DMS114 treated with DMSO at 0.1 percent for 48 hours (cell line): ENCODE measurements at regions not wholly inside any gene's neighbourhood (a gene's known extent, or its start where the extent isn't known, plus 50 kb on each side); places are given as distances from the start of the nearest gene placed in this dataset.
"Not testable (repeated sequence)": the region's sequence is repeated elsewhere in the genome, so short reads cannot be mapped to it uniquely, and the experiment has no call there.

Source experiments
- DNase-seq: peaks from one replicate; lab custom pipeline; 2025; ENCODE audit not compliant: unreplicated experiment; lab: John Stamatoyannopoulos, UW

DNA sequence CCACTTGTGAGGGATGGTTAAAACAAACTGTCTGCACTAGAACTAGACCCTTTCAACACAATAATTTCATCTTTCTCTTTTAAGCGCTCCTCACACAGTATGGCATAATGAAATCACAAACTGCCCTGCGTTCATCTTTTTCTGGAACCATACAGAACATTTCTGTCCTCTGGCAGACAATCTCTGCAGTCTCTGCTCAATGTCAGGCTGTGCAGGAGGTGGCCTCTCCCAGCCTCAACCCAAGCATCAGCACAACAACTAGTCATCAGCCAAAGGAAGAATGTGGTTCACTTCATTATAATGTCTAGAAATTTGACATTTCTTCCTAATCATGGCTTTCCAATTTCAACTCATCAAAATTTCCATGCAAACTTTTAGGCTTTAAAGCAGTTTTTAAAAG is 125.1 kb upstream of the STARD13 start:
- no peak for DNase-seq

DNA sequence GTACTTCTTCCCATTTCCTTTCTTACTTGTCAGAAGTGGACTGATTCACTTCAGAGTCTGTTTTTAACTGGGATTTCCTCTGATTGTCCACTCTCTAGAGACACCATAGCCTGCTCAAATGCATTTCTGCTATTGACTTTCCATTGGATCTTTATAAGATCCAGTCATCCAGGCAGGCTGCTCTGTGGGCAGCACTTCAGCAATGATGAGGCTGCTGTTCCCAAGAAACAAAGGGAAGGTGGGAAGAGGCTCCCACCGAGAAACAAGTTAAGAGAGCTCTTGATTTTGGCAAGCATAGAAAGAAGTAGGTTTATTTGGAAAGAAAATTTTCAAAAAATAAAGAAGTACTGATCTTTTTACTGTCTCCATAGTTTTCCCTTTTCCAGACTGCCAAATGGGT is 125.8 kb upstream of the STARD13 start:
- no peak for DNase-seq

DNA sequence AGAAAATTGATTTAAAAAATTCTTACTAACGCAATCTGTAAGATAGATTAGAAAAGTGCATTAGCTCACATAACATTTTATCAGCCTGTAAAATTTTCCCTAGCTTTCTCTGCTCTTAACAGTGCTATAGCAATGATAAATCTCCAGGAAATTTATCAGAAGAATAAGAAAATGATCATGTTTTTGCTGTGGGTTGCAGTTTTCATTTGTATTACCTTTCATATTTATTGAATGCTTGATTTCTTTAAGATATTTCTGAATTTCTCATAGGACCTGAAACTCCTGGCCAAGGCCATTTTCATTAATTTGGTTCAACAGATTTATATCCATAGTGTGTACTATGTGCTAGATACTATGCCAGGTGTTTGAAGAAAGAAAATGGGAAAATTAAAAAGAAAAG is 130.3 kb upstream of the STARD13 start:
- DNase-seq: no peak

DNA sequence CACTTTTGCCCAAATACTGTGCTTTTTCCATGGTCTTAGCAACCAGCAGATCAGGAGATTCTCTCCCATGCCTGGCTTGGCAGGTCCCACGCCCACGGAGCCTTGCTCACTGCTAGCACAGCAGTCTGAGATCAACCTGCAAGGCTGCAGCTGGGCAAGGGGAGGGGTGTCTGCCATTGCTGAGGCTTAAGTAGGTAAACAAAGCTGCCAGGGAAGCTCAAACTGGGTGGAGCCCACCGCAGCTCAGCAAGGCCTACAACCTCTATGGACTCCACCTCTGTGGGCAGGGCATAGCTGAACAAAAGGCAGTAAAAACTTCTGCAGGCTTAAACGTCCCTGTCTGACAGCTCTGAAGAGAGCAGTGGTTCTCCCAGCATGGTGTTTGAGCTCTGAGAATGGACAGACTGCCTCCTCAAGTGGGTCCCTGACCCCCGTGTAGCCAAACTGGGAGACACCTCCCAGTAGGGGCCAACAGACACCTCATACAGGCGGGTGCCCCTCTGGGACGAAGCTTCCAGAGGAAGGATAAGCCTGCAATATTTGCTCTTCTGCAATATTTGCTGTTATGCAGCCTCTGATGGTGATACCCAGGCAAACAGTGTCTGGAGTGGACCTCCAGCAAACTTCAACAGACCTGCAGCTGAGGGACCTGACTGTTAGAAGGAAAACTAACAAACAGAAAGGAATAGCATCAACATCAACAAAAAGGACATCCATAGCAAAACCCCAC is 132.8 kb upstream of the STARD13 start:
- not testable (repeated sequence) for DNase-seq

DNA sequence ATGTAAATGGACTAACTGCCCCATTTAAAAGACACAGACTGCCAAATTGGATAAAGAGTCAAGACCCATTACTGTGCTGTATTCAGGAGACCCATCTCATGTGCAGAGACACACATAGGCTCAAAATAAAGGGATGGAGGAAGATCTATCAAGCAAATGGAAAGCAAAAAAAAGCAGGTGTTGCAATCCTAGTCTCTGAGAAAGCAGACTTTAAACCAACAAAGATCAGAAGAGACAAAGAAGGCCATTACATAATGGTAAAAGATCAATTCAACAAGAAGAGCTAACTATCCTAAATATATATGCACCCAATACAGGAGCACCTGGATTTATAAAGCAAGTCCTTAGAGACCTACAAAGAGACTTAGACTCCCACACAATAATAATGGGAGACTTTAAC is 134.6 kb upstream of the STARD13 start:
- DNase-seq: not testable (repeated sequence)

DNA sequence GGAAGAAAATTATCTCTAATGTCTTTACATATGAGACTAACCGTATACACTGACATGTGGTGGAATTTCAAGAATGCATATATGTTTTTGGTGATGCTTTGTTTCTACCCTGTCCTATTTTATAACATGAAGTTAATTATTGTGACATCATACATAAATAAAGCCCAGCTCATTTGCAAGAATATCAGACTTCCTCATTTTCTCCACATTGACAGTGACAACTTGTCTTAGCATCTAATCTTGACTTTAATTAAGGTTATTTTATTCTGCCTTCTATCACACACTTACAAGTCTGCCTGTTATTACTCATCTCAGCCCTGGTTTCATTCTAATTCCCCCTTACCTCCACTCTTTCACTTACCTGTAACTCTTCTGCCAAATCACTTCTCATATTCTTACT is 140.6 kb upstream of the STARD13 start:
- DNase-seq: no peak

DNA sequence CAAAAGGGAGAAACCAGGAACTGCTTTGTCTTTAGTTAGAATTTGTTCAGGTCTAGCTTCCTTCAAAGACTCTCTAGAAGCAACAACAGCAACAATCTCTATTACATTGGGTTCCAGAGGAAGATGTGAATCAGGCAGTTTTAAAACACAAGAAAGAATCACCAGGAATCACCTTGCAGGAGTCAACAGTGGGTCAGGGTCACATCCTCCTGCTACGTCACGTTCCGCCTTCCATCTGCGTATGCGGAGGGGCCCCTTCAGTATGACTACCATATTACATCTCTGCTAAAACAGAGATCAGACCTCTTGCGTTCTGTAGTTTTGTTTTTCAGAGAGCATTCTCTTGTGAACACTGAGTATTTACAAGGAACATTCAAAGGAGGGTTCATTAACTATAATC is 147.8 kb upstream of the STARD13 start:
- DNase-seq: no peak

DNA sequence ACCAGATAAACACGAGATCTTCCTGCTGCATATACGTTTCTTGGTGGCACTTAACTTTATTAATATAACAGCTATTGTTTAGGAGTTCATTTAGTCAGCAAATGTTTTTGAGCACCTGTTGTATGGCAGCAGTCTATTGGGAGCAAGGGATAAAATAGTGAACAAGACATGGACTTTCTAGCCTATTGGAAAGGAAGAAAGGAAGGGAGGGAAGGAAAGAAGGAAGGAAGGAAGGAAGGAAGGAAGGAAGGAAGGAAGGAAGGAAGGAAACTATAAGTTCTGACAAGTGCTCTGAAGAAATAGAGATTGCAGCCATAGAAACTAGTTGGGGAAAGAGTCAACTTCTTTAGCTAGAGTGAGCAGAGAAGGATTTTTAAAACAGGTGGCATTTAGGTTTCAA is 149.1 kb upstream of the STARD13 start:
- no peak for DNase-seq

DNA sequence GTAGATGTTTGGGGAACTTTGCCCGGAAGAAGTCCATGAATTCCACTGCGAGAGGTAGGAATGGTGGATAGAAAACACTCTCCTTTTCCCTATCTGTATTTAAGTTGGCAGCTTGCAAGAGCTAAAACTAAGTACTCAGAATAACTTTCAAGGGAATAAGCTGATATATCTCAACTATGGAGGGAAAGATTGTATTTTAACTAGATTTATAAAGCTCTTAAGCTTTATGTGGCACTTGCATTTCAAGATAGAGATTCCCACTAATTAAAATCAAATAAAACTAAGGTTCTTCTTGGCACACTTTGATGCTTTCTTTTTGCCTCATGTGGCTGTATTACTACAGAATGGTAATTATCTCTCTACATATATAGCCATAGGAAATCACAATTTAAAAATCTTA is 149.7 kb upstream of the STARD13 start:
- no peak for DNase-seq

DNA sequence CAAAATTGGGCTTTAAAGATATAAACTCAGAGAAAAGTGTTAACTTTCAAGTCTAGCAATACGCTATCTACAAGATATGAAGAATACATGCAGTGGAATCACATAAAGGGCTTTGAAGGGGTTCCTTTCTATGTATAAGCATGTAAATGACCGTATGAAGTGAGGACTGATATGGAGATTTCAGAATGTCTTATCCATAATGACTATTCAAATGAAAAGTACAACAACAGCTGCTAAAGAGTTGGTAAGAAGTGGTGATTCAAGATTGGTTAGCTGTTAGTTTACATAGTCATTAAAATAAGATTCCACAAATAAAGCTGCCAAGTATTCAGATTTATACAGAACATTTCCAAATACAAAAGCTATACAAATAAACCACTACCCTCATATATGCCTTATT is 153.4 kb upstream of the STARD13 start:
- DNase-seq: no peak

DNA sequence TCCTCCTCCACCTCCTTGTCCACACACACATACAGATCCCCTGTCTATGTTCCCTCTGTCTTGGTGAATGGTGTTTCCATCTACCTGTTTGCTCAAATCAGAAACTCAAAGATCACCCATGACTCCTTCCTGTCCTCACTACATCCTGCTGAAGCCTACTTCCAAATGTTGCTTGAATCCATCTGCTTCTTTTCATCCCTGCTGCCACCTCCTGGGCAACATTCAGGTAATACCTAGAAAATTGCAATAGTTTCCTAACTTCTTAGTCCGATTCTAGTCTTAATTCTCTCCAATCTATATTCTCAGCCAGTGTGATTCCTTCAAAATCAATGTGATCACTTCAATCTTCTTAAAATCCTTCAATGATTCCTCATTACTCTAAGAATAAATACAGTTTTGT is 155.5 kb upstream of the STARD13 start:
- DNase-seq: no peak

DNA sequence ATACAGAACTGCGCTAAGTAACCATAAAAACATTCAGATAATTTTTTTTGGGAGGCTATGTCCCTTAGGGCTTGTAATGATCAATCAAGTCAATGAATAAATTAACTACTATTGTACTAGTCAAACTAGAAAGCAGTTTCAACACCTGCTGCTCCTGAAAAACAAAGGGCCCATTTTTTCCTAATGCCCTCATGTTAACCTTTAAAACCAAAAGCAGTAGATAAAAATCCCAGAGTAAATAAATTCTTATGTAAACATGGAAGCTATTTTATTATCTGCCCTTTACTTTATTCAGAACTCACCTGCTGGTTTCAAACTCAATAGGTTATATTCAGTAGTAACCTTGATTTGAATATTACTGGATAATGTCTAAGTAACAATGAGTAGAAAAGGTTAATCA is 159.5 kb upstream of the STARD13 start:
- no peak for DNase-seq

DNA sequence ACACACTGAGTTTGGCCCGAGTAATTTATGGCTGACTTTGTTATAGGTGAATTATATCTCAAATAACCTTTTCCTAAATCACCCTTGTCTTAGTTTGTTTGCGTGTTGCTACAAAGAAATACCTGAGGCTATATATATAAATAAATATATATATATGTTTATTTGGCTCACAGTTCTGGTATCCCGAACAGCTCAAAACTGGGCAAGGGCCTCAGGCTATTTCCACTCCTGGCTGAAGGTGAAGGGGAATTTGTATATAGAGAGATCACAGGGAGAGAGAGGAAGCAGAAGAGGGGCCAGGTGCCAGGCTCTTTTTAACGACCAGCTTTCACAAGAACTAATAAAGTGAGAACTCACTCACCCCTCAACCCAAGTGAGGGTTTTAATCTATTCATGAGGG is 159.9 kb upstream of the STARD13 start:
- DNase-seq: no peak

DNA sequence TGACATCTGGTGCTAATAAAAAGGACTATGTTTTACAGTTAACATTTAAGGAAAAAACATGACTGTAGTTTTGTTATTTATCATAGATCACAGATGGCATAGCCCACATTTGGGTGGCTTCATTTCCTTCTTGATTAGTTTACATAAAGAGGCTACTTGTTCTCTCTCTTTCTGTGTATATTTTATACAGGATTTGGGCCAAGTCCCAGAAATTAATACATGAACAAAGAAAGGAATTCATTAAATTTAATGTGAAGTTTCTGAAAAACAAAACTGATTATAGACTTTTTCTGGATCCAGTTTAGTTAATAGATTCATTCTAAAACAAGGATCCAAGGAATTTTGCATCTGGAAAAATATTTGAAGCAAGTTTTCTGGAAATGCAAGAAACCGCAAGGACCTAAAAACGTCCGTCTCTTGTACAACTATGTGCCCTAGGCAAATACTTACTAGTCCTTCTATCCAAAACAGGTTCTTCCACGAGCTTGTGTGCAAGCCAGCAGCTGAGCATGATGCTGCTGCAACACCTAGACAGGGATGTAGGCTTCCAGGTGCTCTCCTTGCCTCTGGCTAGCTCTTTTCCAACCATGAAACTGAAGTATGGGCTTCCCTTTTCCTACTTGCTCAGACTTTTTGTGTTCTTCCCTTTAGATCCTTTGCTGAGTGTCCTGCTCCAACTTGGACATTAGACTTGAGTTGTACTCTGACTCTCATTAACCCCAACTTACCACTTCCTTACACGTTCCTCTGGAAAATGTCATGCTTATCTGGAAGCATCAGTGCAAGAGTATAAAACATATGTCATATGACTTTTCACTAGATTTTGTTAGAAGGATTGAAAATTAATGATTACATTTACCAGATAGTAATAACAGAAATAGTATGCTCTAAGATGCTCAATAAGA is 161.5 kb upstream of the STARD13 start:
- DNase-seq: no peak

DNA sequence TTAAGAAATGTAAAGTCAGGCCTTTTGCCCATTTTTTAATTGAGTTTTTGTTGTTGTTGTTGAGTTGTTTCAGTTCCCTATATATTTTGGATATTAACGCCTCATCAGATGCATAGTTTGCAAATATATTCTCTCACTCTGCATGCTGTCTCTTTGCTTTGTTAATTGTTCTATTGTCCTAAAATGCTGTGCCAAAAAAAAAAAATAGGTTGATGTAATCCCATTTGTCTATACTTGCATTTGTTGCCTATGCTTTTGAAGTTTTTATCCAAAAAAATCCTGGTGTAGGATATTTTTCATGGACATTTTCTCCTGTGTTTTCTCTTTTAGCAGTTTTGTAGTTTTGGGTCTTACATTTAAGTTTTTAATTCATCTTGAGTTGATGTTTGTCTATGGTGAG is 163.3 kb upstream of the STARD13 start:
- no peak for DNase-seq

DNA sequence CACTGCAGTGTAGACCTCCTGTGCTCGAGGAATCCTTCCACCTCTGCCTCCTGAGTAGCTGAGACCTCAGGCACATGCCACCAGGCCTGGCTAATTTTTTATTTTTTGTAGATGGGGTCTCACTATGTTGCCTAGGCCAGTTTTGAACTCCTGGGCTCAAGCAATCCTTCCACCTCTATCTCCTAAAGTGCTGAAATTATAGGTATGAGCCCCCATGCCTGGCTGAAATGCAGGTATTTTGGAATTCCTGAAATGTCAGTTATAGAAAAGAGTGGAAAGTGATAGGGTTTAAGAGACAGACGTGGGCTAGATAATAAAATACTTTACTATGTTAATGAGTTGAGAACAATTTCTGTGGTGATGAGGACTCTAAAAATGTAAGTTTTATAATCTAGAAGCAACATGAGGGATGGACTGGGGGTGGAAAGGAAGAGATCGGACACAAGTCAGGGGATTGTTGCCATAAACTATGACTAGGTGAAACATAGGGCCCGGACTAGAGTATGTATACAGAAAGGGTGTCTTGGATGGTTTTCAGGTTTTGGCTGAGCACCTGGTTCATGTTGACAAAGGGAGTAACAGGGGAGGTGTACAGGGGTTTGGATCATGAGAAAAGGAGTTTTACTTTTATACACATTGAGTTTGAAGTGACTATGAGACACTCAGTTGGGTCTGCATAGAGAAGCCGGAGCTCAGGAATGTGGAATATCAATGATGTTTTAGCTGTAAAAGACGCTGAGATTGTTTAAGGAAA is 165.6 kb upstream of the STARD13 start:
- no peak for DNase-seq

DNA sequence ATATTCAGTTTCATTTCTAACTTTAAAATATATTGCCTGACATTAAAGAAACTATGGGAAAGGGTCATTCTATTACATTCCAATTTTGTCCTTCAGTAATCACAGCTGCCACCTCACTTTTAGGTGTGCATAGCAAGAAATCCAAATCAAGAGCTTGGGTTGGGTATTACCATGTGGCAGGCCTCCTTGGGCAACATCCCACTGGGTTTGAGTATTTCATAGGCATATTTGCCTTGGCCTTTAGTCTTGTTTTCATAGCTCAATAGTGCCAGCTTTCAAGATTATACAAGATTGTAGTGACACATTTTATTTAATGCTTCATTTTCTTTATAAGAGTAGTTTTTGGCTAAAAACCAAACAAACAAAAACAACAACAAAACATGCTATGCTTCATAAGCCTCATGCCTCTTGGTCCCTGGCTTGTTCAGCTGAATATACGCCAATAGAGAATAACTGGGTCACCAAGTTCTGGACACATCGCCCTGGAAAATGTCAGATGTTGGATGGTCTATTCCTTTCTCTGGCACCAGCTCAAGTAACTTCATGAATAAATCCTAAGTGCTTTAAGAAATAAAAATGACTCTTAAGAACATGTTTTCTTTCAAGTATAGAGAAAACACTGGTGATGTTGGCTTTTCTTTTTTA is 167.4 kb upstream of the STARD13 start:
- DNase-seq: no peak

DNA sequence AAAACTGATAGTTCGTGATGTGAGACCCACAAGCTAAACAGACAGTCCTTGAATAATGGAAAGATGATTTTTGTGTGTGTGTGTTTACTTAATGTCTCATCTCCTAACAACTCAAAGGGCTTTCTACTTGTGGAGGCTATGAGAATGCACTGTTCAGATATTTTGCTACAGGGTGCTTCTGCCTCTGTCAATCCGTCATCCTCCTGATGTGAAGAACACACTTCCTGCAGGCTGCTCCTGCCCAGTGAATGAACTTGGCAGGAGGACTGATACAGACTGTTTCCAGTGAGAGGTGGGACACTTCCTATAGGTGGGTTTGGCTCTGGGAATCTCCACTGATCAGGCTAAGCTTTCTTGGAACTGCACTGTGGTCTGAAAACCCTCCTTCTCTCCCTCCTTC is 168.4 kb upstream of the STARD13 start:
- DNase-seq: no peak

DNA sequence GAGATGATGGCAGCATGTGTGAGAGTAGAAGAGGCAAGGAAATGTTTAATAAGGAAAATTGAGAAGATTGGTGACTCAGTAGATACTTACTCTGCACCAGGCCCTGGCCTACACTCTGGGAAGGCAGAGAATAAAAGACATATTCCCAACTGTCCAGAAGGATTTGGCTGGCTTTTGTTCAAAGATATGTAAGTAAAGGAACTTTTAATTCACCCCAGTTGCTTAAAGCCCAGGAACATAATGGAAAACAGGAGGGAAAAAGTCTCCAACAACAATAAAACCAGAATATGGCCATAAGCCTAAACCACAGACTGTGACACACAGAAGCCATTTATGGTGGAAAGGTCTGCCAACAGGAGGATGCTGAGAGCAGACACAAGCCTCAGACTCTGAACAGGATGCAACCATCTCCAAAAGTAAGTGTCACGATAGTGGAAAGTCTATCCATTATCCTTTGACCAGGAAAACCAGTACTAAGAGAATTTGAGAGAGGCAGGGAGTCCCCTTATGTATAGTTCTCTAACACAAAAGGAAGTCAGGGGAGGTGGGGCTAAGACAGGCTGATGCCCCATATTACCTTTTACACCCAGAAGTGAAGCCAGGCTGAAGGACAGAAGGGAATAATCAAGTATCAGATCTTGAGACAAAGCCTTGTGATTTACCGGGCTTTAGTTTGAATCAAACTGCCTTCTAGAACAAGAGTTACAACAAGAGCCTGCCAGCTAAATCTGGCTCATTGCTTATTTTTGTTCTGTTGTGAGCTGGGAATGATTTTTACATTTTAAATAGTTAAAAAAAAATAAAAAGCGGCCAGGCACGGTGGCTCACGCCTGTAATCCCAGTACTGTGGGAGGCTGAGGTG is 169.5 kb upstream of the STARD13 start:
- no peak for DNase-seq

DNA sequence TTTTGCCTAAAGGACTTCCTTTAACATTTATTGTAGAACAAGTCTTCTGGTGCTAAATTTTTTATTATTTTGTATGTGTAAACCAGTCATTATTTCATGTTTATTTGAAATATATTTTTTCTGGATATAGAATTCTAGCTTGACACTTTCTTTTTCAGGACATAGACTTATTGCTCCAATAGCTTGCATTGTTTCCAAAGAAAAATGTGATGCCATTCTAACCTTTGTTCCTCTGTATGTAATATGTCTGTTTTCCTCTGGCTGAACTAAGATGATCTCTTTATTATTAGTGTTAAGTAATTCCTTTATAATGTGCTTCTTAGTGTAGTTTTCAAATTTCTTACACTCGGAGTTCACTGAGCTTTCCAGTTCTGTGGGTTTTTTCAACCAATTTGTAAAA is 174.1 kb upstream of the STARD13 start:
- DNase-seq: no peak
